Upper lobe of left lung (tissue), 6 donors: ENCODE measurements at regions not wholly inside any gene's neighbourhood (a gene's known extent, or its start where the extent isn't known, plus 50 kb on each side); places are given as distances from the start of the nearest gene placed in this dataset.

Experiments
- ATAC-seq, 2 donors: fragments of 200-7000 bp; cut with Tn5 transposase; one replicate each; pipeline ENCODE4 v1.9.1; 2022; ENCODE audit warnings: mild to moderate bottlenecking in 2 of 2, moderate library complexity in 2 of 2; ENCODE audit not compliant: low FRiP score in 2 of 2
- DNase-seq, 2 donors: peaks; one replicate each; pipeline ENCODE4 v3.0.0-alpha.2; 2019 to 2020
- H3K27ac ChIP-seq, 4 donors: fragments of 200-600 bp; sonication (generic); one replicate each; pipeline ENCODE4 v1.5.1; 2016 to 2019
- H3K27me3 ChIP-seq, 4 donors: fragments of 200-600 bp; sonication (generic); one replicate each; pipeline ENCODE4 v1.5.1; 2017 to 2019
- H3K36me3 ChIP-seq, 4 donors: fragments of 200-600 bp; sonication (generic); one replicate each; pipeline ENCODE4 v1.5.1; 2016 to 2019
- H3K4me1 ChIP-seq, 4 donors: fragments of 200-600 bp; sonication (generic); one replicate each; pipeline ENCODE4 v1.5.1; 2018 to 2019
- H3K4me3 ChIP-seq, 4 donors: fragments of 200-600 bp; sonication (generic); one replicate each; pipeline ENCODE4 v1.5.1; 2017 to 2019; ENCODE audit warnings: mild to moderate bottlenecking in 2 of 4, moderate library complexity in 1 of 4
- H3K9me3 ChIP-seq, 4 donors: fragments of 200-600 bp; sonication (generic); one replicate each; pipeline ENCODE4 v1.5.1; 2018 to 2019
- EP300 ChIP-seq, 4 donors: sonication (generic); formaldehyde crosslinking; IDR thresholded peaks; one replicate each; pipeline ENCODE4 v1.5.1; 2017; ENCODE audit warnings: antibody characterized with exemption in 4 of 4, control low read depth in 2 of 4
- POLR2A ChIP-seq, 4 donors: fragments of 450-650 bp; IDR thresholded peaks; one replicate each; pipeline ENCODE4 v1.5.1; 2016 to 2017; ENCODE audit warnings: antibody characterized with exemption in 4 of 4, mild to moderate bottlenecking in 2 of 4
- POLR2AphosphoS5 ChIP-seq, 2 donors: sonication (generic); formaldehyde crosslinking; IDR thresholded peaks; one replicate each; pipeline ENCODE4 v1.5.1; 2017; ENCODE audit warnings: antibody characterized with exemption in 2 of 2
- WGBS, 2 donors: methylation state at CpG; one replicate each; pipeline ENCODE4 v1.1.5; 2017 to 2018; 5-methylcytosine and 5-hydroxymethylcytosine counted together
- TF ChIP-seq, protein P1 (sequence below), 6 experiments: fragments of 450-650 bp in 4 of 6; fragments of 200-600 bp in 2 of 6; sonication (generic) in 2 of 6; IDR thresholded peaks; one replicate each; pipeline ENCODE4 v1.5.1; 2016 to 2019; ENCODE audit warnings: antibody characterized with exemption in 6 of 6
- donor health status: DM: no; HTN: no; CAD: no; lungs with moderate emphysema.
- donor health status: DM: no; HTN: yes; CAD: no; lungs with severe emphysema.

DNA sequence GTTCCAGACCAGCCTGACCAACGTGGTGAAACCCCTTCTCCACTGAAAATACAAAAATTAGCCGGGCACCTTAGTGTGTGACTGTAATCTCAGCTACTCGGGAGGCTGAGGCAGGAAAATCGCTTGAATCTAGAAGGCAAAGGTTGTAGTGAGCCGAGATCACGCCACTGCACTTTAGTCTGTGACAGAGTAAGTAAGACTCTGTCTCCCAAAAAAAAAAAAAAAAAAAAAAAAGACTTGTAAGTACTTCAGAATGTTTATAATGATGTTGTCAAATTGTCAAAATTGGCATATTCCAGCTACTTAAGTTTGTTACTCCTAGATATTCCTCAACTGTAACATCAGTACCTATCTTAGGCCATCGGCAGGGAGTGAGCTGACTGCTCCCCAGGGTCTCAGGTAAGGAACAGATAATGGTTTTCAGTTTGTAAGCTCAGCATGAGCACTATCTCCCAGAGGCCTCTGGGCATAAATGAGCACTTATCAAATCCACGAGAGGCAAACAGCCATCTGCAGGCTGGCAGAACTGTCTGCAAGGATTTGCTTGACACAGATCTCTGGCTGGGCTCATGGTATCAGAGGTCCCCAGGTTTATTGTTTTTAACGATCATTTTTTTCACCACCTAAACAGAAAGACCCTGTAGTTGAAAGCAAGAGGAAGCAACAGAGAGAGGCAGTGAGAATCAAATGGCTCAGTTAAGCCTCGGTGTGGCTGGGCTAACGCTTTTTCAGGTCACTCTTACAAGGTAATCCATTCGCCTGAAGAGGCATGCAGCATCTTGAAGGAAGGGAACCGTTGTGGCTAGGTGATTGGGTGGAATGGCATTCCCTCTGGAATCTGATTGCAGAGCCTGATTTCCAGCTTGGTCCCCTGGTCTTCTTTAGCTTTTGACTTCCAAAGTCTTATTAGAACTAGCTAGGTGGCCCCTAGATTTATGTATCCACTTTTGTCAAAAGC, 115.9 kb downstream of the LY86 start:
- Histone ChIP-seq H3K27me3 (no peaks in the 10 kb centered on the region), H3K4me1 (peaks cover 9 to 12% (median 10%) of the 10 kb centered on the region in 4 donors), H3K27ac (no peak overlapping the region), H3K36me3 (no peaks in the 10 kb centered on the region), H3K4me3 (no peak overlapping the region), H3K9me3 (no peaks in the 10 kb centered on the region)
- TF ChIP-seq POLR2AphosphoS5 (IDR thresholded peaks at IDR 0.05) (no peak), EP300 (IDR thresholded peaks at IDR 0.05) (no peak), POLR2A (IDR thresholded peaks at IDR 0.05) (no peak)
- TF ChIP-seq, protein P1, sequence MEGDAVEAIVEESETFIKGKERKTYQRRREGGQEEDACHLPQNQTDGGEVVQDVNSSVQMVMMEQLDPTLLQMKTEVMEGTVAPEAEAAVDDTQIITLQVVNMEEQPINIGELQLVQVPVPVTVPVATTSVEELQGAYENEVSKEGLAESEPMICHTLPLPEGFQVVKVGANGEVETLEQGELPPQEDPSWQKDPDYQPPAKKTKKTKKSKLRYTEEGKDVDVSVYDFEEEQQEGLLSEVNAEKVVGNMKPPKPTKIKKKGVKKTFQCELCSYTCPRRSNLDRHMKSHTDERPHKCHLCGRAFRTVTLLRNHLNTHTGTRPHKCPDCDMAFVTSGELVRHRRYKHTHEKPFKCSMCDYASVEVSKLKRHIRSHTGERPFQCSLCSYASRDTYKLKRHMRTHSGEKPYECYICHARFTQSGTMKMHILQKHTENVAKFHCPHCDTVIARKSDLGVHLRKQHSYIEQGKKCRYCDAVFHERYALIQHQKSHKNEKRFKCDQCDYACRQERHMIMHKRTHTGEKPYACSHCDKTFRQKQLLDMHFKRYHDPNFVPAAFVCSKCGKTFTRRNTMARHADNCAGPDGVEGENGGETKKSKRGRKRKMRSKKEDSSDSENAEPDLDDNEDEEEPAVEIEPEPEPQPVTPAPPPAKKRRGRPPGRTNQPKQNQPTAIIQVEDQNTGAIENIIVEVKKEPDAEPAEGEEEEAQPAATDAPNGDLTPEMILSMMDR (IDR thresholded peaks at IDR 0.05): no peak
- ATAC-seq (no peak), DNase-seq (no peak)
- 86 to 90% methylated on average over 13 of the region's 13 CpGs for WGBS, 2 donors

DNA sequence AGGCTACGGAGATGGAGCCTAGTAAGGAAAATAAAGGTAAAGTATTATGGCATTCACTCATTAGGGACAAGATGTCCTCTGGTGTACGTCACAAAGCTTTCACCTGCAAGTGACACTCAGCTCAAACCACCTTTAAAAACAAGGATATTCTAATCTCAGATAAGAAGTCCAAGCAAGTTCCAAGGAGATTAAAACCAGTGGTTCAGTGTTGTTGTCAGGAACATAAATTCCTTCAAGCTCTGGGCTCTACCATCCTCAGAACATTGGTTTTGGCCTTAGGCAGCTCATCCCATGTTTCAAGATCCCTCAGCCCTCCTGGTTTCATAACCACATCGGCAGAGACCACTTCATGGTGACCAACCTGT, 116.5 kb downstream of the LY86 start:
- 95 to 97% methylated on average over 3 of the region's 3 CpGs for WGBS, 2 donors
- no peaks in the 10 kb centered on the region for H3K27me3 ChIP-seq
- no peaks in the 10 kb centered on the region for H3K9me3 ChIP-seq
- no peak for DNase-seq
- no peak for TF ChIP-seq EP300 (IDR thresholded peaks at IDR 0.05)
- TF ChIP-seq POLR2AphosphoS5 (IDR thresholded peaks at IDR 0.05): no peak
- no peak for TF ChIP-seq POLR2A (IDR thresholded peaks at IDR 0.05)
- TF ChIP-seq, protein P1 (IDR thresholded peaks at IDR 0.05): no peak
- ATAC-seq: no peak
- H3K27ac ChIP-seq: no peak overlapping the region
- H3K36me3 ChIP-seq: no peaks in the 10 kb centered on the region
- H3K4me1 ChIP-seq: peaks cover 2 to 6% (median 3%) of the 10 kb centered on the region in 4 donors
- no peak overlapping the region for H3K4me3 ChIP-seq

DNA sequence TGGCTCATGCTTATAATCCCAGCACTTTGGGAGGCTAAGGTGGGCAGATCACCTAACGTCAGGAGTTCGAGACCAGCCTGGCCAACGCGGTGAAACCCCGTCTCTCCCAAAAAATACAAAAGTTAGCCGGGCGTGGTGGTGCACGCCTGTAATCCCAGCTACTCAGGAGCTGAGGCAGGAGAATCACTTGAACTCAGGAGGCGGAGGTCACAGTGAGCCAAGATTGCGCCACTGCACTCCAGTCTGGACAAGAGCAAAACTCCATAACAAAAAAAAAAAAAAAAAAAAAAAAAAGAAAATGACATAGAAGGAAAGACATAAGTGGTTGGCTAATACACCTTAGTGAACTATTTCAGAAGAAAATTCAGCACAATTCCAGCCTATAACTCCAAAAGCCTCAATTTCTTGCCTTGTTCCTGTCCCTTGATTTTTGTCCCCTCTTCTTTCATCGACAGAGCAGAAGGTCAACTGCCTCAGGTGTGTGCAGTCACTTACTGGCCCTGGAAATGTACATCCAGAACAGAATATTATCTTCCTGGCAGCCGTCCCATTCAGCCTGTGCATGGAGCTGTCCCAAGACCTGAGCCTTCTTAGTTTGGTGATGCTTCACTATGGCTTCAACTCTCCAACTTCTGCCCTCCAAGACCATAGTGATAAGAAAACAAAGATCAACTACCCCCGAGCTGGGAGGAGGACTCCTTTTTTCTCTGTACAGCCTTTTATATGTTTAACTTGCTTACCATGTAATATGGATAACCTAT, 117.6 kb downstream of the LY86 start:
- WGBS, 2 donors: 76 to 85% methylated on average over 13 of the region's 13 CpGs
- Histone ChIP-seq H3K9me3 (no peaks in the 10 kb centered on the region), H3K27me3 (no peaks in the 10 kb centered on the region), H3K36me3 (no peaks in the 10 kb centered on the region), H3K4me3 (no peak overlapping the region), H3K4me1 (no peaks in the 10 kb centered on the region), H3K27ac (no peak overlapping the region)
- ATAC-seq: no peak
- DNase-seq: peak in 1 of 2 donors; percentile 70
- TF ChIP-seq POLR2AphosphoS5 (IDR thresholded peaks at IDR 0.05) (no peak), EP300 (IDR thresholded peaks at IDR 0.05) (no peak), POLR2A (IDR thresholded peaks at IDR 0.05) (no peak)
- TF ChIP-seq, protein P1 (IDR thresholded peaks at IDR 0.05): no peak

DNA sequence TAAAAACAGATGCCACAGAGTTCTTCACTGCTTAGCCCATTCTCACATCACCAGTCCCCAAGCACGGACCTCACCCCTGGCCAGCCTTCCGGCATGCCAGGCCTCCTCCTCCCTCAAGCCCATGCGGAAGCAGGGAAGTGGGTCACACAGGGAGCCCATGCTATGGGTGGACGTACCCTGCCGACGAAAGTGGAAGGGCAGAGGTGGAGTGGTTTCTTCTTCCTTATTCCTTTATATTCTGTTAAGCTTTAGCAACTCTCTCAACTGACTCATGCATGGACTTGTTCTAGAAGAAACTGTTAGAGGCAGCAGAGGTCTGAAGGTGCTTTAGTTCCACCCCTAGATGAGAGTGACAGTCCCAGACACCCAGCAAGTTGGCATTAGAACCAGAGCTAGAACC, 118.6 kb downstream of the LY86 start:
- TF ChIP-seq POLR2A (IDR thresholded peaks at IDR 0.05) (no peak), POLR2AphosphoS5 (IDR thresholded peaks at IDR 0.05) (no peak), EP300 (IDR thresholded peaks at IDR 0.05) (no peak)
- Histone ChIP-seq H3K9me3 (no peaks in the 10 kb centered on the region), H3K36me3 (no peaks in the 10 kb centered on the region), H3K27me3 (no peaks in the 10 kb centered on the region), H3K27ac (peak overlapping the region in 2 of 4 donors; percentile 12 to 17), H3K4me3 (no peak overlapping the region), H3K4me1 (peaks cover 3 to 7% (median 5%) of the 10 kb centered on the region in 4 donors)
- DNase-seq (peak in 1 of 2 donors; percentile 51), ATAC-seq (peak in 1 of 2 donors; percentile 56)
- WGBS, 2 donors: 46 to 92% methylated on average over 6 of the region's 6 CpGs

DNA sequence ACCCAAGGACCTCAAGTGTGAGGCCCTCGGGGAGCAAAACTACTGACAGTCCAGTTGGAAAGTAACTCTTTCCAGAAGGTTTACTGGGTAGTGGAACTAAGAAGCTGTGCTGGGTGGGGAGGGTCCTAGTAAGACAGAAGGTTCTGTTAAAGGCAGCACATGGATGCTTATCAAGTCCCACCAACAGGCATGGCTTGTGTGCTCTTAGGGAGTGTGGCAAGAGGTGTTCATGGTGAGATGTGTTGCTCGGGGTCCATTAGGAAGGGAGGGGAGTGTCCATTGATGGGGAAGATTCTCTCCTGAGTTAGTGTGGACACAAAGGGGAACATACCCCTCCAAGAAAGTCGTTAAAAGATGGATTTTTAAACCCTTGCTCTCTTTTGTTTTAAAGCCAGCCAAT, 120.6 kb downstream of the LY86 start:
- no peaks in the 10 kb centered on the region for H3K27me3 ChIP-seq
- TF ChIP-seq EP300 (IDR thresholded peaks at IDR 0.05): no peak
- no peak for TF ChIP-seq POLR2A (IDR thresholded peaks at IDR 0.05)
- TF ChIP-seq POLR2AphosphoS5 (IDR thresholded peaks at IDR 0.05): no peak
- TF ChIP-seq, protein P1 (IDR thresholded peaks at IDR 0.05): no peak
- ATAC-seq (no peak), DNase-seq (no peak)
- H3K27ac ChIP-seq: no peak overlapping the region
- H3K9me3 ChIP-seq: no peaks in the 10 kb centered on the region
- H3K36me3 ChIP-seq: no peaks in the 10 kb centered on the region
- WGBS, 2 donors: 84 to 100% methylated on average over 3 of the region's 3 CpGs
- peaks cover 16 to 27% (median 22%) of the 10 kb centered on the region in 4 donors for H3K4me1 ChIP-seq
- no peak overlapping the region for H3K4me3 ChIP-seq
